SH-SY5Y (cell line): ENCODE measurements at regions not wholly inside any gene's neighbourhood (a gene's known extent, or its start where the extent isn't known, plus 50 kb on each side); places are given as distances from the start of the nearest gene placed in this dataset.

ENCODE experiments used
- GATA2 ChIP-seq: IDR thresholded peaks from 2 replicates; pipeline ENCODE4 v1.6.1; 2011; ENCODE audit warnings: mild to moderate bottlenecking, low read depth, low read length
- GATA3 ChIP-seq: IDR thresholded peaks from 2 replicates; pipeline ENCODE4 v1.6.1; 2011; ENCODE audit warnings: low read depth, mild to moderate bottlenecking, low read length, moderate library complexity

- TF ChIP-seq GATA2, result no peak
- TF ChIP-seq GATA3, result no peak
Measured at GRCh38 chrX:150217609-150218008, 145.5 kb upstream of the MAMLD1 start.

GRCh38 chrX:150219374-150220185, 143.5 kb upstream of the MAMLD1 start:
- no peak for TF ChIP-seq GATA3
- no peak for TF ChIP-seq GATA2

DNA sequence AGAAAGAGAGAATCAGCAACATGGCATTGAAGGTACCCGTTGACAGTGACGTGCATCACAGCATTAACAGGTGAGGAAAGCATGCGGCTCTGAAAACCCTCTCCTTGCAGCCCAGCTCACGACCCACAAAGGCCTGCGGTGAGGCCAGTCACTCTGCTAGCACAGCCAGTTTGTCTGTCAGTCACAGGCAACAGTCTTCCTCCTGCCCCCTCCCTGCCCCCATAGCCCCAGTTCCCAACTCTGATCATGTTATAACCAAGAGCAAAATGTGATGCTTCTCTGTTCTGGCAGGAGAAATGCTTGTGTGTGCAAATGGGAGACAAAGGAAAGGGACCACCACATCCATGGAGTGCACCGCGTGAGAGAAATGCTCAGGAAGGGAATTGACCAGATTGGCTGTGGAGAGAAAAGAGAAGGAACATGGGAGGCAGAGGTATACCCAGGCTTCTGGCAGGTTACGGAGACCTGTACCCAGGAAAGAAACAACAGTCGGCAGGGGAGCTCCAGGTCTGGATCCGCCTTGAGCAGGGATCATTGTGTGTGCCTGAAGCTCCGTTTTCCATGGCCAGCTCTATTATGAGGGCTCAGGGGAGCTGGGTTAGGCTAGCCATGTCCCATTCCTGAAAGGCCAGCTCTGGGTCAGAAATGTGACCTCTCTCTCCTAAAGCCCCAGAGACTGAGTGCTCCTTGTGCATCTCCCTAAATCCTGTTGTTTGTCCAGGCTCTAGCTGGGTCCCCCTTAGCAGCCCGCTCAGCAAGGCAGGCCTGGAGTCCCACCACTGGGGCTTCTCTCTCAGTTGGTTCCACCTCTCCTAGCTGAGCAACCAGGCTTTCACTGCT, 139.7 kb upstream of the MAMLD1 start:
- TF ChIP-seq GATA3, result no peak
- TF ChIP-seq GATA2, result no peak

GRCh38 chrX:150224676-150225075, 138.4 kb upstream of the MAMLD1 start:
- no peak for TF ChIP-seq GATA2
- TF ChIP-seq GATA3, result no peak

DNA sequence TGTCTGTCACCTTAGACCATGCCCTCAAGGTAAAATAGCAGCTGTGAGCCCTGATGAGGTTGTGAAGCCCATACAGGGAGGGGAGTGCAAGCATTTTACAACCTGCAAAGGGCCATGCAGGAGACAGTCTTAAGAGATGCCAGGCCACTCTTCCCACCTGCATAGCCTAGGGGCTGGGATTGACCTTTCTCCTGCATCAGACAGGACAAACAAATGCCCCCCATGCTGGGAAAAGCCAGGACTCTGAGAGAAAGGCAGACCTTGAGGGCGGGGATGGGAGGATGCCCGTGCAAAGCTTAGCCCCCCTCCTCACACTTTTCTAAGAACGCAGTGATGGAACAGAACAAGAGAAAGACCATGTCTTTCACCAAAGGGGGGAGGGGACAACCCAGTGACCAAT, 137.9 kb upstream of the MAMLD1 start:
- TF ChIP-seq GATA3, result no peak
- TF ChIP-seq GATA2, result no peak

GRCh38 chrX:150225756-150226155, 137.4 kb upstream of the MAMLD1 start:
- TF ChIP-seq GATA2 (no peak), GATA3 (no peak)

DNA sequence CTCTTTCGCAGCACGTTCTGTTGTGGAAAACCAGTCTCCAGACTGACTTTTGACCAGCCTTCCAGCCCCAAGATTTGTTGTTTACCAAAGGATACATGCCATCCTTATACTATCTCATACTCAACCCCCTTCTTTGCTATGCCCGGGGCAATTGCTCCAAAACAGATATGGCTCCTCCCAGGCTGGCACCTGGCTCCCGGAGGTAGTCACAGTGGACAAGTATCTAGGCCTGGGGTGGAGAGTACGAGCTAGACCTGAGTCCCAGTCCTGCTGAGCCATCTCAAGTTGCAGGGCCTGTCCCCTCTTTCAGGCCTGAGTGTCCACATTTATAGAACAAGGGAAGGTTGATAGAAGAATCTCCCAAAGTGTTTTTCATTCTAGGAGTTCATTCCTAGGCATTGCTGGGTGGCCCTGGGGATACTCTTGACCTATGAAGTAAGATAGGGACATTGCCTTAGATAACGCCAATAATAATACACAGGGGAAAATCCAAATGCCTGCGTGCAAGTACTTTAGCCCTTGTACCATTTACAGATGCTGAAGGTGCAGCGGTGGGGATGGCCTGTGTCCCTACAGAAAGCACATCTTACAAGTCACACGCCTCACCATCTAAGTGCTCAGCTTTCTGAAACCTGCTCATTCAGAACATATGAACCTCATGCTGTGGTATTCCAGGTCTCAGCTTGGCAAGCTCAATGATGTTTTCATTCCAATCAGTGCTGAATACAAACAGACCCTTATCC, 136.7 kb upstream of the MAMLD1 start:
- TF ChIP-seq GATA3, result no peak
- no peak for TF ChIP-seq GATA2

- TF ChIP-seq GATA2, result no peak
- no peak for TF ChIP-seq GATA3
Measured at GRCh38 chrX:150227321-150227860, 135.7 kb upstream of the MAMLD1 start.

DNA sequence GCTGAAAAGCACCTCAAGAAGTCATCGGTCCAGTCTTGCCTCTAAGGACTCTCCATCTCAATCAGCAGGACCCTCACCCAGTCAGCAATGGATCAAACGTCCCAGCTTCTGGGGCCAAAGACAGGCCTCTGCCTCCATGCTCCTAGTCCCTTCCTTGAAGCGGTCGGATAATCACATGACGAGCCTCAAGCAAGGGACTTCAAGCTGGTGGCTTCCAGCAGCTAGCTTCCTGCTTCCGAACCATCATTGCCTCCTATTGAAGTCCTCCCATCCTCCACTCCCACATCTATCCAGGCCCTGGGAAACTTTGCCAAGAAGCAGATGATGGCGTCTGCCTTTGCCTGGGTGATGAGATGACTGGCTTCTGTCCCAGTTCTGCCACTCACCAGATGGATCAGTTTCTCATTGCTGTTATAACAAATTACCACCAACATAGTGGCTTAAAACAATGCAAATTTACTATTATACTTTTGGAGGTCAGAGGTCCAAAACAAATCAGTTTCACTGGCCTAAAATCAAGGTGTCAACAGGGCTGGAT, 135.2 kb upstream of the MAMLD1 start:
- TF ChIP-seq GATA2, result no peak
- TF ChIP-seq GATA3, result no peak

GRCh38 chrX:150228431-150228830, 134.7 kb upstream of the MAMLD1 start:
- no peak for TF ChIP-seq GATA2
- TF ChIP-seq GATA3, result no peak

DNA sequence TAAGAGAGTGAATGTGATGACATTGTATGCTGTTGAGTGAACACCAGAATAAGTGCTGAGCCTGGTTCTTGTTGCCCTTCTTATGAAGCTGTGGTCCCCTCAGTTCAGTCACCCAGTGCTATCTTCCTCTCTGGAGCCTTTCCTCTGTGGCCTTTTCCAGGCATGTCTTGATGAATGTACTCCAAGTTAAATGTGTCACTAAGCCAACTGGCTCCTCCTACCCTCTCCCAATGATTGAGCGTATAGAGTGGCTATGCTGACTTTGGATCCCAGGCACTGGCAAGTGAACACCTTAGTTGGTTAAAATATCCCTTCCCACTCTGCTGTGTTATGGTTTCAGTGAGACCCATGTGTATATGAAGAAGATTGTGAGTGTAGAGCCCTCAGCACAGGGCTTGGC, 134.1 kb upstream of the MAMLD1 start:
- TF ChIP-seq GATA3 (no peak), GATA2 (no peak)

DNA sequence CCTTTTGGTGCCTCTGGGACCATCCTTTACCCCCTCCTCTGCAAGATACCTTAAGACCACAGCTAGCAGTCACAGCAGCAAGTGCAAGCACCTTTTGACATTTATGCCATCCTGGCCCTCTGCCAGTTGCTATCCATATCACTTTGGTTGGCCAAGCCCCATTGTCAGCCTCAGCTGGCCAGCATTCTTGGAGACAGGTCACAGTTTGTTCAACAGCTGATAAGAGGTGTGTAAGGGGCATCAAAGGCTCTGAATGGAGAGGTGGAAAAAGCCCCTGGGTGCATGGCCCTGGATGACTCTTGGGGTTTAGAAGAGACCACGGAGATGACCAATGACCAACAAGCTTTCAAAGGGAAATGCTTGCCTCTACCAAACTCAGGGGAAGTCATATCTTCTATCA, 133.6 kb upstream of the MAMLD1 start:
- TF ChIP-seq GATA2 (no peak), GATA3 (no peak)

GRCh38 chrX:150234126-150234525, 129.0 kb upstream of the MAMLD1 start:
- TF ChIP-seq GATA3 (no peak), GATA2 (no peak)

- TF ChIP-seq GATA2, result no peak
- TF ChIP-seq GATA3, result no peak
Measured at GRCh38 chrX:150236327-150236726, 126.8 kb upstream of the MAMLD1 start.
